Thymus (tissue), 11 donors: ENCODE measurements at regions not wholly inside any gene's neighbourhood (a gene's known extent, or its start where the extent isn't known, plus 50 kb on each side); places are given as distances from the start of the nearest gene placed in this dataset.

ENCODE experiments used
- DNase-seq, 9 donors: peaks; one replicate each; pipeline ENCODE4 v3.0.0-alpha.2; 2013; ENCODE audit warnings: low spot score in 9 of 9, low read depth in 6 of 9, missing footprints in 1 of 9
- H3K27ac ChIP-seq, 2 donors: one replicate each; pipeline ENCODE4 v1.5.1; 2013; ENCODE audit warnings: control low read depth in 1 of 2, low read depth in 1 of 2, low read length in 1 of 2, mild to moderate bottlenecking in 1 of 2, moderate library complexity in 1 of 2
- H3K27me3 ChIP-seq, 2 donors: one replicate each; pipeline ENCODE4 v1.5.1; 2013; ENCODE audit warnings: low read length in 1 of 2; ENCODE audit not compliant: control insufficient read depth in 2 of 2, insufficient read depth in 1 of 2
- H3K36me3 ChIP-seq, 2 donors: one replicate each; pipeline ENCODE4 v1.5.1; 2013; ENCODE audit warnings: low read length in 1 of 2, mild to moderate bottlenecking in 1 of 2, moderate library complexity in 1 of 2; ENCODE audit not compliant: control insufficient read depth in 2 of 2, insufficient read depth in 2 of 2
- H3K4me1 ChIP-seq, 2 donors: one replicate each; pipeline ENCODE4 v1.5.1; 2013; ENCODE audit warnings: low read length in 2 of 2; ENCODE audit not compliant: control insufficient read depth in 2 of 2, insufficient read depth in 2 of 2
- H3K4me3 ChIP-seq, 2 donors: one replicate each; pipeline ENCODE4 v1.5.1; 2013; ENCODE audit warnings: low read length in 2 of 2, control low read depth in 1 of 2, mild to moderate bottlenecking in 1 of 2
- H3K9me3 ChIP-seq, 2 donors: one replicate each; pipeline ENCODE4 v1.5.1; 2013; ENCODE audit warnings: low read length in 1 of 2, mild to moderate bottlenecking in 1 of 2; ENCODE audit not compliant: control insufficient read depth in 2 of 2, insufficient read depth in 1 of 2
- WGBS: extraction: QIAGEN DNeasy Blood & Tissue Kit; methylation state at CpG from one replicate; pipeline ENCODE4 v1.1.7; 2013; 5-methylcytosine and 5-hydroxymethylcytosine counted together
- donor health status: healthy.

- H3K4me3 ChIP-seq, result no peak overlapping the region
- no peaks in the 10 kb centered on the region for H3K36me3 ChIP-seq
- no peak overlapping the region for H3K27ac ChIP-seq
- no peak for DNase-seq
- no peaks in the 10 kb centered on the region for H3K9me3 ChIP-seq
- H3K4me1 ChIP-seq, result no peaks in the 10 kb centered on the region
- no peaks in the 10 kb centered on the region for H3K27me3 ChIP-seq
Observed at GRCh38 chr1:190540366-190540765, 62.7 kb upstream of the BRINP3 start.

GRCh38 chr1:190551638-190552037 is 74.0 kb upstream of the BRINP3 start:
- Histone ChIP-seq H3K9me3 (no peaks in the 10 kb centered on the region), H3K4me3 (no peak overlapping the region), H3K36me3 (no peaks in the 10 kb centered on the region), H3K4me1 (no peaks in the 10 kb centered on the region), H3K27me3 (no peaks in the 10 kb centered on the region), H3K27ac (no peak overlapping the region)
- 82% methylated on average over 1 of the region's 1 CpG for WGBS
- no peak for DNase-seq

- H3K36me3 ChIP-seq, result no peaks in the 10 kb centered on the region
- DNase-seq, result no peak
- H3K4me3 ChIP-seq, result no peak overlapping the region
- H3K27ac ChIP-seq, result no peak overlapping the region
- H3K27me3 ChIP-seq, result no peaks in the 10 kb centered on the region
- no peaks in the 10 kb centered on the region for H3K9me3 ChIP-seq
- no peaks in the 10 kb centered on the region for H3K4me1 ChIP-seq
- 84% methylated on average over 1 of the region's 1 CpG for WGBS
Observed at GRCh38 chr1:190560161-190560681, 82.6 kb upstream of the BRINP3 start.

DNA sequence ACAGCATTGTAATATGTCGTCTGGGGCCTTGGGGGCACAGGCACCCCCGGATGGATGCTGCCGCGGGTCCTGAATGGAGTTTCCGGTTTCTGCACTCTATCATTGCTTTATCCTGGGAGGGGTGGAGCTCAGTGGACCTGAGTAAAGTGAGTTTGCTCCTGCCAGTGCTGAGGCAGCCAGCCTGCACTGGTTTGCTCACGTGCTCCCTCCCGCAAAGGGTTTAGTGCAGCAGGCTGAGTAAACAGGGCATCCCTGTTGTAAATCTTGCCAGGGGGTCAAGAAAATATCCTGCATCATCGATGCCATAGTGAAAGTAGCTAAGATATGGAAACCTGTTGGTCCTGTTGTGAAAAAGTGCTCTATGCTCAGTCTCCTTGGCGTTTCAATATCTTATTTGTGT is 85.6 kb upstream of the BRINP3 start:
- H3K36me3 ChIP-seq, result no peaks in the 10 kb centered on the region
- 89% methylated on average over 9 of the region's 9 CpGs for WGBS
- no peak for DNase-seq
- H3K27me3 ChIP-seq, result no peaks in the 10 kb centered on the region
- no peak overlapping the region for H3K4me3 ChIP-seq
- H3K4me1 ChIP-seq, result no peaks in the 10 kb centered on the region
- H3K27ac ChIP-seq, result no peak overlapping the region
- no peaks in the 10 kb centered on the region for H3K9me3 ChIP-seq

- H3K4me1 ChIP-seq, result no peaks in the 10 kb centered on the region
- no peak overlapping the region for H3K27ac ChIP-seq
- H3K9me3 ChIP-seq, result no peaks in the 10 kb centered on the region
- DNase-seq, result no peak
- H3K36me3 ChIP-seq, result no peaks in the 10 kb centered on the region
- H3K4me3 ChIP-seq, result no peak overlapping the region
- 96% methylated on average over 2 of the region's 2 CpGs for WGBS
- no peaks in the 10 kb centered on the region for H3K27me3 ChIP-seq
Observed at GRCh38 chr1:190564117-190564516, 86.5 kb upstream of the BRINP3 start.

- no peaks in the 10 kb centered on the region for H3K4me1 ChIP-seq
- no peaks in the 10 kb centered on the region for H3K36me3 ChIP-seq
- H3K27me3 ChIP-seq, result no peaks in the 10 kb centered on the region
- H3K27ac ChIP-seq, result no peak overlapping the region
- H3K9me3 ChIP-seq, result no peaks in the 10 kb centered on the region
- no peak for DNase-seq
- 94% methylated on average over 5 of the region's 5 CpGs for WGBS
- H3K4me3 ChIP-seq, result no peak overlapping the region
Observed at GRCh38 chr1:190578017-190578416, 100.4 kb upstream of the BRINP3 start.

- DNase-seq, result no peak
- Histone ChIP-seq H3K27ac (no peak overlapping the region), H3K27me3 (no peaks in the 10 kb centered on the region), H3K9me3 (no peaks in the 10 kb centered on the region), H3K4me3 (no peak overlapping the region), H3K4me1 (no peaks in the 10 kb centered on the region), H3K36me3 (no peaks in the 10 kb centered on the region)
- 96% methylated on average over 6 of the region's 6 CpGs for WGBS
Observed at GRCh38 chr1:190578526-190578925, 100.9 kb upstream of the BRINP3 start.

GRCh38 chr1:190579552-190580193 is 102.0 kb upstream of the BRINP3 start:
- DNase-seq, result no peak

DNA sequence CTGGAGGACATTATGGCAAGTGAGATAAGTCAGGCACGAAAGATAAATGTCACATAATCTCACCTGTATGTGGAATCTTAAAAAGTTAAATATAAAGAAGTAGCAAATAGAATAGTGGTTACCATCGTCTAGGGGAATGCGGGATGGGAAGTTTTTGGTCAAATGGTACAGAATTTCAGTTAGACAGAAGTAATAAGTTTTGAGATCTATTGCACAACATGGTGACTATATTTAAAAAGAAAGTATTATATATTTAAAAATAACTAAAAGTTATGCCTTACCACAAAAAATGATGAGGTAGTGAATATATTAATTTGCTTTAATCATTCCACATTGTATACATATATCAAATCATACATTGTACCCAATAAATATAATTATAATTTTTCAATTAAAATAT is 106.2 kb upstream of the BRINP3 start:
- WGBS, result 93% methylated on average over 3 of the region's 3 CpGs
- Histone ChIP-seq H3K4me1 (no peaks in the 10 kb centered on the region), H3K36me3 (no peaks in the 10 kb centered on the region), H3K27ac (no peak overlapping the region), H3K27me3 (no peaks in the 10 kb centered on the region), H3K4me3 (no peak overlapping the region), H3K9me3 (no peaks in the 10 kb centered on the region)
- DNase-seq, result no peak

More at GRCh38 chr1:190579552-190580193, 102.0 kb upstream of the BRINP3 start:
- Histone ChIP-seq H3K36me3 (no peaks in the 10 kb centered on the region), H3K4me1 (no peaks in the 10 kb centered on the region), H3K27me3 (no peaks in the 10 kb centered on the region), H3K4me3 (no peak overlapping the region), H3K27ac (no peak overlapping the region), H3K9me3 (no peaks in the 10 kb centered on the region)
- WGBS, result 37% methylated on average over 1 of the region's 1 CpG
